Mesenchymal stem cell (in vitro differentiated cells and primary cell): ENCODE measurements at regions not wholly inside any gene's neighbourhood (a gene's known extent, or its start where the extent isn't known, plus 50 kb on each side); places are given as distances from the start of the nearest gene placed in this dataset.
A peak's percentile ranks its signal among the peaks of the same experiment; 100 is the strongest.

Source experiments
- DNase-seq: peaks from one replicate; pipeline ENCODE4 v3.0.0-alpha.2; 2013
- H2AFZ ChIP-seq: one replicate; pipeline ENCODE4 v1.6.1; 2013; ENCODE audit warnings: low read depth, mild to moderate bottlenecking, control low read depth, inconsistent platforms, low read length, moderate library complexity
- H2AK5ac ChIP-seq: 2 replicates; pipeline ENCODE4 v1.6.1; 2013; ENCODE audit warnings: low read length, moderate library complexity, mild to moderate bottlenecking, inconsistent platforms; ENCODE audit not compliant: severe bottlenecking
- H2BK120ac ChIP-seq: one replicate; pipeline ENCODE4 v1.6.1; 2013; ENCODE audit warnings: low read depth, mild to moderate bottlenecking, inconsistent platforms, low read length, moderate library complexity
- H2BK12ac ChIP-seq, 2 experiments: one replicate each; pipeline ENCODE4 v1.6.1; 2013; ENCODE audit warnings: inconsistent platforms in 2 of 2, low read length in 2 of 2, mild to moderate bottlenecking in 2 of 2, moderate library complexity in 2 of 2, control low read depth in 1 of 2
- H2BK15ac ChIP-seq: one replicate; pipeline ENCODE4 v1.6.1; 2013; ENCODE audit warnings: mild to moderate bottlenecking, low read depth, inconsistent platforms; ENCODE audit not compliant: poor library complexity, severe bottlenecking
- H2BK5ac ChIP-seq: 2 replicates; pipeline ENCODE4 v1.6.1; 2013; ENCODE audit warnings: low read depth, mild to moderate bottlenecking, low read length, control low read depth, inconsistent platforms; ENCODE audit not compliant: poor library complexity, severe bottlenecking
- H3K14ac ChIP-seq, 2 experiments: one replicate each; pipeline ENCODE4 v1.6.1; 2013; ENCODE audit warnings: inconsistent platforms in 2 of 2, low read length in 2 of 2, control low read depth in 1 of 2, mild to moderate bottlenecking in 1 of 2, moderate library complexity in 1 of 2
- H3K18ac ChIP-seq, 2 experiments: one replicate each; pipeline ENCODE4 v1.6.1; 2013; ENCODE audit warnings: inconsistent platforms in 2 of 2, low read length in 2 of 2, control low read depth in 1 of 2, low read depth in 1 of 2, mild to moderate bottlenecking in 1 of 2
- H3K23ac ChIP-seq, 2 experiments: one replicate each; pipeline ENCODE4 v1.6.1; 2013; ENCODE audit warnings: inconsistent platforms in 2 of 2, low read length in 2 of 2, mild to moderate bottlenecking in 2 of 2, moderate library complexity in 2 of 2, control low read depth in 1 of 2
- H3K27ac ChIP-seq: 2 replicates; pipeline ENCODE4 v1.5.1; 2013; ENCODE audit warnings: mild to moderate bottlenecking, moderate library complexity, low read length, control low read depth, inconsistent platforms; ENCODE audit not compliant: poor library complexity, severe bottlenecking
- H3K27me3 ChIP-seq, 2 experiments: 2 replicates each; pipeline versions ENCODE4 v1.6.1 to v1.7.0; 2013; ENCODE audit warnings: low read length in 2 of 2, mild to moderate bottlenecking in 2 of 2, moderate library complexity in 2 of 2, control low read depth in 1 of 2, inconsistent platforms in 1 of 2; ENCODE audit not compliant: control insufficient read depth in 1 of 2, insufficient read depth in 1 of 2
- H3K36me3 ChIP-seq, 2 experiments: 2 replicates each; pipeline versions ENCODE4 v1.6.1 to v1.7.0; 2013; ENCODE audit warnings: low read length in 2 of 2, control low read depth in 1 of 2, inconsistent platforms in 1 of 2, low read depth in 1 of 2, mild to moderate bottlenecking in 1 of 2; ENCODE audit not compliant: insufficient read depth in 2 of 2, control insufficient read depth in 1 of 2
- H3K4ac ChIP-seq, 2 experiments: one replicate each; pipeline ENCODE4 v1.6.1; 2013; ENCODE audit warnings: inconsistent platforms in 2 of 2, low read length in 2 of 2, mild to moderate bottlenecking in 2 of 2, moderate library complexity in 2 of 2, control low read depth in 1 of 2, low read depth in 1 of 2
- H3K4me1 ChIP-seq: 2 replicates; pipeline ENCODE4 v1.6.1; 2013; ENCODE audit warnings: low read depth, low read length, control low read depth; ENCODE audit not compliant: control insufficient read depth, insufficient read depth
- H3K4me2 ChIP-seq: 2 replicates; pipeline ENCODE4 v1.6.1; 2013; ENCODE audit warnings: low read length, mild to moderate bottlenecking, inconsistent platforms; ENCODE audit not compliant: poor library complexity, severe bottlenecking
- H3K4me3 ChIP-seq, 2 experiments: 2 replicates each; pipeline versions ENCODE4 v1.5.1 to v1.7.0; 2013; ENCODE audit warnings: low read length in 2 of 2, mild to moderate bottlenecking in 2 of 2, control low read depth in 1 of 2, low read depth in 1 of 2; ENCODE audit not compliant: insufficient read depth in 1 of 2
- H3K79me1 ChIP-seq: replicated peaks from 2 replicates; pipeline ENCODE4 v1.6.1; 2013; ENCODE audit warnings: mild to moderate bottlenecking, control low read depth, low read length, inconsistent platforms; ENCODE audit not compliant: poor library complexity, severe bottlenecking
- H3K9ac ChIP-seq: 2 replicates; pipeline ENCODE4 v1.7.0; 2013; ENCODE audit warnings: mild to moderate bottlenecking, low read length, moderate library complexity
- H3K9me3 ChIP-seq: 2 replicates; pipeline ENCODE4 v1.7.0; 2013; ENCODE audit warnings: mild to moderate bottlenecking, low read length; ENCODE audit not compliant: control insufficient read depth
- H4K8ac ChIP-seq: one replicate; pipeline ENCODE4 v1.6.1; 2013; ENCODE audit warnings: inconsistent platforms, mild to moderate bottlenecking, low read length, moderate library complexity
- H4K91ac ChIP-seq: one replicate; pipeline ENCODE4 v1.6.1; 2013; ENCODE audit warnings: mild to moderate bottlenecking, low read length, inconsistent platforms
- WGBS: methylation state at CpG from one replicate; pipeline ENCODE4 v1.1.7; 2013; ENCODE audit warnings: mixed read lengths; 5-methylcytosine and 5-hydroxymethylcytosine counted together

GRCh38 chr9:105143136-105143430 is 101.4 kb upstream of the SLC44A1 start:
- Histone ChIP-seq H3K9me3 (no peaks in the 10 kb centered on the region), H4K91ac (peak overlapping the region; percentile 36), H3K4me1 (peaks cover 2% of the 10 kb centered on the region), H3K4me3 (no peak overlapping the region), H3K23ac (no peak overlapping the region), H3K18ac (no peak overlapping the region), H2AK5ac (peak overlapping the region; percentile 49), H2BK12ac (no peak overlapping the region), H3K27me3 (no peaks in the 10 kb centered on the region), H2BK120ac (no peak overlapping the region), H3K4me2 (no peak overlapping the region), H2BK15ac (peak overlapping the region; percentile 14), H2AFZ (no peak overlapping the region), H3K9ac (no peak overlapping the region), H3K27ac (no peak overlapping the region), H3K79me1 (no peaks in the 10 kb centered on the region), H4K8ac (no peak overlapping the region), H3K36me3 (no peaks in the 10 kb centered on the region), H3K4ac (no peak overlapping the region), H2BK5ac (no peak overlapping the region), H3K14ac (no peak overlapping the region)
- 99% methylated on average over 6 of the region's 6 CpGs for WGBS
- DNase-seq: no peak

GRCh38 chr9:105144076-105144475 is 100.4 kb upstream of the SLC44A1 start:
- no peak overlapping the region for H3K23ac ChIP-seq
- H2BK15ac ChIP-seq: no peak overlapping the region
- H3K9me3 ChIP-seq: no peaks in the 10 kb centered on the region
- no peak overlapping the region for H2AK5ac ChIP-seq
- WGBS: no CpG with 5 or more reads among the region's 1 CpG
- no peaks in the 10 kb centered on the region for H3K79me1 ChIP-seq
- H2BK120ac ChIP-seq: no peak overlapping the region
- no peak overlapping the region for H3K4ac ChIP-seq
- no peak overlapping the region for H3K18ac ChIP-seq
- H3K36me3 ChIP-seq: no peaks in the 10 kb centered on the region
- H4K91ac ChIP-seq: no peak overlapping the region
- no peak overlapping the region for H2AFZ ChIP-seq
- DNase-seq: no peak
- H3K27me3 ChIP-seq: no peaks in the 10 kb centered on the region
- H4K8ac ChIP-seq: no peak overlapping the region
- peaks cover 1% of the 10 kb centered on the region for H3K4me1 ChIP-seq
- H3K4me3 ChIP-seq: no peak overlapping the region
- no peak overlapping the region for H3K9ac ChIP-seq
- H3K4me2 ChIP-seq: no peak overlapping the region
- no peak overlapping the region for H2BK5ac ChIP-seq
- H3K27ac ChIP-seq: no peak overlapping the region
- H2BK12ac ChIP-seq: no peak overlapping the region
- H3K14ac ChIP-seq: no peak overlapping the region

- peaks cover 1% of the 10 kb centered on the region for H3K4me1 ChIP-seq
- no peak overlapping the region for H3K4me3 ChIP-seq
- H2BK120ac ChIP-seq: no peak overlapping the region
- no peak overlapping the region for H2BK12ac ChIP-seq
- H3K14ac ChIP-seq: no peak overlapping the region
- no peak overlapping the region for H2BK5ac ChIP-seq
- H2AK5ac ChIP-seq: no peak overlapping the region
- H3K27me3 ChIP-seq: no peaks in the 10 kb centered on the region
- no peak overlapping the region for H3K4ac ChIP-seq
- H3K36me3 ChIP-seq: no peaks in the 10 kb centered on the region
- no peak overlapping the region for H3K27ac ChIP-seq
- no peaks in the 10 kb centered on the region for H3K9me3 ChIP-seq
- no peak overlapping the region for H3K4me2 ChIP-seq
- H4K91ac ChIP-seq: no peak overlapping the region
- H2AFZ ChIP-seq: no peak overlapping the region
- no peak for DNase-seq
- no peaks in the 10 kb centered on the region for H3K79me1 ChIP-seq
- H3K9ac ChIP-seq: no peak overlapping the region
- 94% methylated on average over 1 of the region's 2 CpGs for WGBS
- H2BK15ac ChIP-seq: no peak overlapping the region
- no peak overlapping the region for H3K18ac ChIP-seq
- H4K8ac ChIP-seq: no peak overlapping the region
- no peak overlapping the region for H3K23ac ChIP-seq
Measured at GRCh38 chr9:105144841-105145240, 99.6 kb upstream of the SLC44A1 start.

GRCh38 chr9:105146677-105147076 is 97.8 kb upstream of the SLC44A1 start:
- H3K18ac ChIP-seq: no peak overlapping the region
- no peaks in the 10 kb centered on the region for H3K27me3 ChIP-seq
- H3K36me3 ChIP-seq: no peaks in the 10 kb centered on the region
- H2AFZ ChIP-seq: no peak overlapping the region
- H3K27ac ChIP-seq: no peak overlapping the region
- H2BK12ac ChIP-seq: no peak overlapping the region
- no peak overlapping the region for H3K4me3 ChIP-seq
- WGBS: 85% methylated on average over 5 of the region's 5 CpGs
- no peak overlapping the region for H3K9ac ChIP-seq
- no peak overlapping the region for H3K4me2 ChIP-seq
- no peak overlapping the region for H3K14ac ChIP-seq
- DNase-seq: peak; percentile 28
- no peak overlapping the region for H3K23ac ChIP-seq
- no peak overlapping the region for H4K91ac ChIP-seq
- H2AK5ac ChIP-seq: no peak overlapping the region
- peaks cover 1% of the 10 kb centered on the region for H3K4me1 ChIP-seq
- no peak overlapping the region for H2BK15ac ChIP-seq
- no peak overlapping the region for H2BK5ac ChIP-seq
- H3K79me1 ChIP-seq: no peaks in the 10 kb centered on the region
- H3K9me3 ChIP-seq: no peaks in the 10 kb centered on the region
- no peak overlapping the region for H2BK120ac ChIP-seq
- H3K4ac ChIP-seq: no peak overlapping the region
- no peak overlapping the region for H4K8ac ChIP-seq
